Right renal cortex interstitium (tissue), 3 donors: ENCODE measurements at regions not wholly inside any gene's neighbourhood (a gene's known extent, or its start where the extent isn't known, plus 50 kb on each side); places are given as distances from the start of the nearest gene placed in this dataset.

Experiments used
- DNase-seq, 3 donors: peaks; one replicate each; pipeline ENCODE4 v3.0.0-alpha.2; 2013; ENCODE audit warnings: low read depth in 3 of 3, low spot score in 2 of 3

GRCh38 chr20:11539450-11539849 is 378.2 kb upstream of the BTBD3 start:
- DNase-seq, result no peak

- no peak for DNase-seq
Measured at GRCh38 chr20:11540558-11540957, 377.1 kb upstream of the BTBD3 start.

GRCh38 chr20:11542645-11543044 is 375.0 kb upstream of the BTBD3 start:
- no peak for DNase-seq

GRCh38 chr20:11544029-11544678 is 373.5 kb upstream of the BTBD3 start:
- peak; percentile 67 to 72 (median 68) for DNase-seq

GRCh38 chr20:11546939-11547338 is 370.8 kb upstream of the BTBD3 start:
- no peak for DNase-seq

- no peak for DNase-seq
Measured at GRCh38 chr20:11549172-11550103, 368.3 kb upstream of the BTBD3 start.

- DNase-seq, result no peak
Measured at GRCh38 chr20:11550657-11551338, 366.9 kb upstream of the BTBD3 start.

GRCh38 chr20:11551479-11551878 is 366.2 kb upstream of the BTBD3 start:
- no peak for DNase-seq

- DNase-seq, result no peak
Measured at GRCh38 chr20:11553603-11554002, 364.1 kb upstream of the BTBD3 start.

- no peak for DNase-seq
Measured at GRCh38 chr20:11555510-11555909, 362.2 kb upstream of the BTBD3 start.

GRCh38 chr20:11556410-11556809 is 361.3 kb upstream of the BTBD3 start:
- DNase-seq, result no peak

- no peak for DNase-seq
Measured at GRCh38 chr20:11564491-11564890, 353.2 kb upstream of the BTBD3 start.

GRCh38 chr20:11569163-11569562 is 348.5 kb upstream of the BTBD3 start:
- no peak for DNase-seq

- DNase-seq, result no peak
Measured at GRCh38 chr20:11573507-11573906, 344.2 kb upstream of the BTBD3 start.

GRCh38 chr20:11581271-11581670 is 336.4 kb upstream of the BTBD3 start:
- no peak for DNase-seq

GRCh38 chr20:11582060-11582459 is 335.6 kb upstream of the BTBD3 start:
- DNase-seq, result no peak

GRCh38 chr20:11585752-11586352 is 331.8 kb upstream of the BTBD3 start:
- DNase-seq, result peak in 2 of 3 donors; percentile 6 to 18

- DNase-seq, result no peak
Measured at GRCh38 chr20:11588875-11589274, 328.8 kb upstream of the BTBD3 start.

- DNase-seq, result no peak
Measured at GRCh38 chr20:11591965-11592364, 325.7 kb upstream of the BTBD3 start.

- no peak for DNase-seq
Measured at GRCh38 chr20:11604339-11604738, 313.4 kb upstream of the BTBD3 start.

- no peak for DNase-seq
Measured at GRCh38 chr20:11607047-11607446, 310.6 kb upstream of the BTBD3 start.
